Left lung (tissue), 4 donors: ENCODE measurements at regions not wholly inside any gene's neighbourhood (a gene's known extent, or its start where the extent isn't known, plus 50 kb on each side); places are given as distances from the start of the nearest gene placed in this dataset.

ENCODE experiments used
- ATAC-seq: fragments of 200-7000 bp; cut with Tn5 transposase; one replicate; pipeline ENCODE4 v1.9.1; 2020; ENCODE audit warnings: moderate library complexity
- DNase-seq, 4 donors: peaks; one replicate each; pipeline ENCODE4 v3.0.0-alpha.2; 2013 to 2020
- H3K27ac ChIP-seq, 2 donors: fragments of 200-600 bp; sonication (generic) in 1 of 2; one replicate each; pipeline versions ENCODE4 v1.5.0 to v1.8.0; 2020 to 2021
- H3K27me3 ChIP-seq, 2 donors: fragments of 200-600 bp; sonication (generic) in 1 of 2; one replicate each; pipeline versions ENCODE4 v1.5.0 to v1.8.0; 2020 to 2021
- H3K36me3 ChIP-seq, 2 donors: fragments of 200-600 bp; sonication (generic) in 1 of 2; one replicate each; pipeline versions ENCODE4 v1.5.0 to v1.8.0; 2020 to 2021
- H3K4me1 ChIP-seq, 2 donors: fragments of 200-600 bp; one replicate each; pipeline ENCODE4 v1.8.0; 2021
- H3K4me3 ChIP-seq, 2 donors: fragments of 200-600 bp; sonication (generic) in 1 of 2; one replicate each; pipeline versions ENCODE4 v1.5.0 to v1.8.0; 2020 to 2021; ENCODE audit warnings: mild to moderate bottlenecking in 1 of 2
- H3K9me3 ChIP-seq, 2 donors: fragments of 200-600 bp; sonication (generic) in 1 of 2; one replicate each; pipeline versions ENCODE4 v1.5.0 to v1.8.0; 2020 to 2021
- CTCF ChIP-seq, 2 donors: fragments of 200-600 bp; sonication (generic) in 1 of 2; IDR thresholded peaks; one replicate each; pipeline versions ENCODE4 v1.5.0 to v1.8.0; 2021; ENCODE audit warnings: antibody characterized with exemption in 2 of 2
- intact Hi-C, 2 donors: fragments of 100-400 bp; cut with DNase I; formaldehyde crosslinking; loops; one replicate each; pipeline versions ENCODE4 v1.11.2 to v1.14.2; 2022
- donor health status: DM: no; HTN: yes; CAD: no.
- donor health status: DM: no; HTN: no; CAD: no.

GRCh38 chr6:25010902-25011625 is 75.3 kb upstream of the RIPOR2 start:
- intact Hi-C loops, result loop anchor here in 1 of 2 donors (10.0 kb wide), 1 partner anchor 156 kb away; no protein-coding TSS in a partner anchor
- ATAC-seq (no peak), DNase-seq (no peak)
- no peak for TF ChIP-seq CTCF (IDR thresholded peaks at IDR 0.05)
- Histone ChIP-seq H3K4me3 (no peak overlapping the region), H3K4me1 (peaks cover 17 to 92% of the 10 kb centered on the region in 2 donors), H3K27me3 (no peaks in the 10 kb centered on the region), H3K27ac (no peak overlapping the region), H3K36me3 (no peaks in the 10 kb centered on the region), H3K9me3 (no peaks in the 10 kb centered on the region)

GRCh38 chr6:25012657-25013056 is 76.9 kb upstream of the RIPOR2 start:
- ATAC-seq, result no peak
- intact Hi-C loops, result loop anchor here in 1 of 2 donors (10.0 kb wide), 1 partner anchor 158 kb away; no protein-coding TSS in a partner anchor
- no peak for DNase-seq
- H3K27me3 ChIP-seq, result no peaks in the 10 kb centered on the region
- H3K27ac ChIP-seq, result no peak overlapping the region
- H3K9me3 ChIP-seq, result no peaks in the 10 kb centered on the region
- no peak overlapping the region for H3K4me3 ChIP-seq
- H3K4me1 ChIP-seq, result peaks cover 13 to 92% of the 10 kb centered on the region in 2 donors
- TF ChIP-seq CTCF (IDR thresholded peaks at IDR 0.05), result no peak
- H3K36me3 ChIP-seq, result no peaks in the 10 kb centered on the region

GRCh38 chr6:25013246-25013645 is 77.5 kb upstream of the RIPOR2 start:
- H3K9me3 ChIP-seq, result no peaks in the 10 kb centered on the region
- H3K27me3 ChIP-seq, result no peaks in the 10 kb centered on the region
- intact Hi-C loops, result loop anchor here in 1 of 2 donors (10.0 kb wide), 1 partner anchor 158 kb away; no protein-coding TSS in a partner anchor
- TF ChIP-seq CTCF (IDR thresholded peaks at IDR 0.05), result no peak
- no peak overlapping the region for H3K4me3 ChIP-seq
- H3K36me3 ChIP-seq, result no peaks in the 10 kb centered on the region
- no peak for DNase-seq
- no peak for ATAC-seq
- H3K27ac ChIP-seq, result no peak overlapping the region
- peaks cover 11 to 92% of the 10 kb centered on the region in 2 donors for H3K4me1 ChIP-seq

GRCh38 chr6:25014369-25014768 is 78.6 kb upstream of the RIPOR2 start:
- ATAC-seq (no peak), DNase-seq (no peak)
- H3K36me3 ChIP-seq, result no peaks in the 10 kb centered on the region
- TF ChIP-seq CTCF (IDR thresholded peaks at IDR 0.05), result no peak
- peaks cover 11 to 83% of the 10 kb centered on the region in 2 donors for H3K4me1 ChIP-seq
- H3K27ac ChIP-seq, result peak overlapping the region; percentile 68 to 71
- no peaks in the 10 kb centered on the region for H3K9me3 ChIP-seq
- H3K4me3 ChIP-seq, result no peak overlapping the region
- H3K27me3 ChIP-seq, result no peaks in the 10 kb centered on the region
- intact Hi-C loops, result loop anchor here in 1 of 2 donors (10.0 kb wide), 1 partner anchor 160 kb away; no protein-coding TSS in a partner anchor

- intact Hi-C loops, result loop anchor here in 1 of 2 donors (10.0 kb wide), 1 partner anchor 160 kb away; no protein-coding TSS in a partner anchor
- no peak for TF ChIP-seq CTCF (IDR thresholded peaks at IDR 0.05)
- DNase-seq (peak in 2 of 4 donors; percentile 61 to 72), ATAC-seq (peak; percentile 35)
- Histone ChIP-seq H3K9me3 (no peaks in the 10 kb centered on the region), H3K27ac (peak overlapping the region; percentile 68 to 71), H3K27me3 (no peaks in the 10 kb centered on the region), H3K4me1 (peaks cover 11 to 79% of the 10 kb centered on the region in 2 donors), H3K36me3 (no peaks in the 10 kb centered on the region), H3K4me3 (no peak overlapping the region)
These were observed 79.2 kb upstream of the RIPOR2 start for GRCh38 chr6:25014791-25015560.
